ENCODE measurements at regions not wholly inside any gene's neighbourhood (a gene's known extent, or its start where the extent isn't known, plus 50 kb on each side); places are given as distances from the start of the nearest gene placed in this dataset.

- TF ChIP-seq, protein P1, sequence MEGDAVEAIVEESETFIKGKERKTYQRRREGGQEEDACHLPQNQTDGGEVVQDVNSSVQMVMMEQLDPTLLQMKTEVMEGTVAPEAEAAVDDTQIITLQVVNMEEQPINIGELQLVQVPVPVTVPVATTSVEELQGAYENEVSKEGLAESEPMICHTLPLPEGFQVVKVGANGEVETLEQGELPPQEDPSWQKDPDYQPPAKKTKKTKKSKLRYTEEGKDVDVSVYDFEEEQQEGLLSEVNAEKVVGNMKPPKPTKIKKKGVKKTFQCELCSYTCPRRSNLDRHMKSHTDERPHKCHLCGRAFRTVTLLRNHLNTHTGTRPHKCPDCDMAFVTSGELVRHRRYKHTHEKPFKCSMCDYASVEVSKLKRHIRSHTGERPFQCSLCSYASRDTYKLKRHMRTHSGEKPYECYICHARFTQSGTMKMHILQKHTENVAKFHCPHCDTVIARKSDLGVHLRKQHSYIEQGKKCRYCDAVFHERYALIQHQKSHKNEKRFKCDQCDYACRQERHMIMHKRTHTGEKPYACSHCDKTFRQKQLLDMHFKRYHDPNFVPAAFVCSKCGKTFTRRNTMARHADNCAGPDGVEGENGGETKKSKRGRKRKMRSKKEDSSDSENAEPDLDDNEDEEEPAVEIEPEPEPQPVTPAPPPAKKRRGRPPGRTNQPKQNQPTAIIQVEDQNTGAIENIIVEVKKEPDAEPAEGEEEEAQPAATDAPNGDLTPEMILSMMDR (conservative IDR thresholded peaks at IDR 0.05): no peak
- H3K9me3 Mint-ChIP-seq: no peaks in the 10 kb centered on the region
- DNase-seq (ENCODE audit: extremely low spot score, unreplicated experiment): no peak
- H3K4me1 Mint-ChIP-seq (ENCODE audit: unreplicated experiment): no peaks in the 10 kb centered on the region
- no peak overlapping the region for H3K4me3 Mint-ChIP-seq
- H3K36me3 Mint-ChIP-seq: no peaks in the 10 kb centered on the region
- H3K27me3 Mint-ChIP-seq: no peaks in the 10 kb centered on the region
- no peak overlapping the region for H3K27ac Mint-ChIP-seq
Measured at GRCh38 chr9:8074713-8075286, 275.2 kb upstream of the DMAC1 start.

- Mint-ChIP-seq H3K4me1 (ENCODE audit: unreplicated experiment) (no peaks in the 10 kb centered on the region), H3K27me3 (no peaks in the 10 kb centered on the region), H3K27ac (peak overlapping the region; percentile 63), H3K9me3 (peaks cover 4% of the 10 kb centered on the region), H3K4me3 (no peak overlapping the region), H3K36me3 (no peaks in the 10 kb centered on the region)
- TF ChIP-seq, protein P1 (conservative IDR thresholded peaks at IDR 0.05): no peak
- DNase-seq (ENCODE audit: extremely low spot score, unreplicated experiment): no peak
Measured at GRCh38 chr9:8071445-8071798, 271.8 kb upstream of the DMAC1 start.

GRCh38 chr9:8070779-8071444 is 271.3 kb upstream of the DMAC1 start:
- no peaks in the 10 kb centered on the region for H3K27me3 Mint-ChIP-seq
- H3K27ac Mint-ChIP-seq: no peak overlapping the region
- no peak for DNase-seq (ENCODE audit: extremely low spot score, unreplicated experiment)
- peaks cover 4% of the 10 kb centered on the region for H3K9me3 Mint-ChIP-seq
- no peaks in the 10 kb centered on the region for H3K4me1 Mint-ChIP-seq (ENCODE audit: unreplicated experiment)
- TF ChIP-seq, protein P1 (conservative IDR thresholded peaks at IDR 0.05): no peak
- H3K4me3 Mint-ChIP-seq: no peak overlapping the region
- H3K36me3 Mint-ChIP-seq: no peaks in the 10 kb centered on the region

DNA sequence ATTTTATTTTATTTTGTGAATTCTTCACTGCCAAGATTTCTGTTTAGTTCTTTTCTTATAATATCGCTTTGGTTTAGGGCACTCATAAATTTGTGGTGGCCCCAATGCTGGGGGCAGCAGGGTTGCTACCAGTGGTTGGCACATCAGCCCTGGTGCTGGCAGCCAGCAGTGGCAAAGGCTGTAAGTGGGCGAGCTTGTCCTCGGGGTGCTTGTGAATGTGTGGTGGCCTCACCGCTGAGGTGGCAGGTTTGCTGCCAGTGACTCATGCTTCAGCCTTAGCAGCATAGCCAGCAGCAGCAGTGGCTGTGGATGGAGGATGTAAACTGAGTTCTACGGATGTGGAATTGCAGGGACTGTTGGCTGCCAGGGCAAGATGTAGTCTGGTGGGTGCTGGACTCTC is 262.9 kb upstream of the DMAC1 start:
- TF ChIP-seq, protein P1 (conservative IDR thresholded peaks at IDR 0.05): no peak
- H3K36me3 Mint-ChIP-seq: peaks cover 4% of the 10 kb centered on the region
- no peaks in the 10 kb centered on the region for H3K27me3 Mint-ChIP-seq
- H3K4me1 Mint-ChIP-seq (ENCODE audit: unreplicated experiment): no peaks in the 10 kb centered on the region
- H3K27ac Mint-ChIP-seq: no peak overlapping the region
- no peak overlapping the region for H3K4me3 Mint-ChIP-seq
- H3K9me3 Mint-ChIP-seq: no peaks in the 10 kb centered on the region
- no peak for DNase-seq (ENCODE audit: extremely low spot score, unreplicated experiment)

GRCh38 chr9:8053501-8053900 is 253.9 kb upstream of the DMAC1 start:
- Mint-ChIP-seq H3K27ac (no peak overlapping the region), H3K9me3 (peaks cover 19% of the 10 kb centered on the region), H3K4me3 (no peak overlapping the region), H3K27me3 (no peaks in the 10 kb centered on the region), H3K4me1 (ENCODE audit: unreplicated experiment) (no peaks in the 10 kb centered on the region), H3K36me3 (no peaks in the 10 kb centered on the region)
- TF ChIP-seq, protein P1 (conservative IDR thresholded peaks at IDR 0.05): no peak
- no peak for DNase-seq (ENCODE audit: extremely low spot score, unreplicated experiment)

Measured in type B pancreatic cell (in vitro differentiated cells).